ENCODE measurements at regions not wholly inside any gene's neighbourhood (a gene's known extent, or its start where the extent isn't known, plus 50 kb on each side); places are given as distances from the start of the nearest gene placed in this dataset.

DNA sequence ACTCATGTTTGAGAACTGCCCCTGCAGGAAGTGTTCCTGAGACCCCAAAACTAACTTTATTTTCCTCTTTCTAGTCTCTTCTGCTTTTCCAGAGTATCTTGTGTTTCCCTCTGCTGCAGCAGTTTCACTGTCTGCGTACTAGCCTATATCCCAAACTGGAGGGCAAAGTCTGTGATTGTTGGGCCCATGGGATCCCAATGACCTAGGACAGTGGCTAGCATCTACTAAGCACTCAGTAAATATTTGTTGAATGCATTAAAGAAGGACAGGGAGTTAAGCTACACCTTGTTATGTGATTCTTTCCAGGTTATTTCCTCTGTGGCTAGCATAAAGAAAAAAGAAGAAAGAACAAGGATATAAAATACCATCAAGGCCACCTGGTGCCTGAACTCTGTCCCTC lies 210.6 kb upstream of the PHYHIPL start:
- TF ChIP-seq CTCF (IDR thresholded peaks at IDR 0.05 in 2 of 3, conservative IDR thresholded peaks at IDR 0.05 in 1 of 3; ENCODE audit: control insufficient read depth in 2 of 3, extremely low read depth in 1 of 3, insufficient read depth in 1 of 3, low read depth in 3 of 3, low read length in 3 of 3), result no peak
- TF ChIP-seq PAX8 (IDR thresholded peaks at IDR 0.05), result no peak
- TF ChIP-seq IRF4 (IDR thresholded peaks at IDR 0.05; ENCODE audit: low read depth, low read length), result no peak
- no peak for TF ChIP-seq CREB1 (IDR thresholded peaks at IDR 0.05; ENCODE audit: low read depth)
- TF ChIP-seq, protein P1, sequence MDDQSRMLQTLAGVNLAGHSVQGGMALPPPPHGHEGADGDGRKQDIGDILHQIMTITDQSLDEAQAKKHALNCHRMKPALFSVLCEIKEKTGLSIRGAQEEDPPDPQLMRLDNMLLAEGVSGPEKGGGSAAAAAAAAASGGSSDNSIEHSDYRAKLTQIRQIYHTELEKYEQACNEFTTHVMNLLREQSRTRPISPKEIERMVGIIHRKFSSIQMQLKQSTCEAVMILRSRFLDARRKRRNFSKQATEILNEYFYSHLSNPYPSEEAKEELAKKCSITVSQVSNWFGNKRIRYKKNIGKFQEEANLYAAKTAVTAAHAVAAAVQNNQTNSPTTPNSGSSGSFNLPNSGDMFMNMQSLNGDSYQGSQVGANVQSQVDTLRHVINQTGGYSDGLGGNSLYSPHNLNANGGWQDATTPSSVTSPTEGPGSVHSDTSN (IDR thresholded peaks at IDR 0.05; ENCODE audit: insufficient replicate concordance, low read depth, low read length), result no peak
- no peak for TF ChIP-seq JUND (IDR thresholded peaks at IDR 0.05; ENCODE audit: low read depth, low read length)
- no peak for TF ChIP-seq SKIL (IDR thresholded peaks at IDR 0.05; ENCODE audit: low read depth, poor library complexity, severe bottlenecking)
- no peak for TF ChIP-seq POLR2A (IDR thresholded peaks at IDR 0.05; ENCODE audit: low read depth, low read length)
- TF ChIP-seq USF1 (IDR thresholded peaks at IDR 0.05; ENCODE audit: borderline replicate concordance, extremely low read length, insufficient read depth, low read depth, low read length), result no peak
- no peak for TF ChIP-seq KLF5 (IDR thresholded peaks at IDR 0.05; ENCODE audit: partially characterized antibody)
- no peak for TF ChIP-seq WRNIP1 (IDR thresholded peaks at IDR 0.05; ENCODE audit: borderline replicate concordance, low read depth, low read length)
- TF ChIP-seq TAF1 (IDR thresholded peaks at IDR 0.05; ENCODE audit: borderline replicate concordance, low read depth, low read length), result no peak

Data from GM12878 (cell line).